ENCODE measurements at regions not wholly inside any gene's neighbourhood (a gene's known extent, or its start where the extent isn't known, plus 50 kb on each side); places are given as distances from the start of the nearest gene placed in this dataset.

- Histone ChIP-seq H3K36me3 (ENCODE audit: control insufficient read depth in 2 of 2, extremely low read depth in 1 of 2, insufficient read depth in 1 of 2, low read length in 1 of 2) (no peaks in the 10 kb centered on the region), H3K9me3 (no peaks in the 10 kb centered on the region), H3K27ac (ENCODE audit: low read length) (no peak overlapping the region), H3K27me3 (replicated peaks in 1 of 2; ENCODE audit: control insufficient read depth in 2 of 2, extremely low read depth in 1 of 2, insufficient read depth in 2 of 2, low read length in 1 of 2) (no peaks in the 10 kb centered on the region), H3K4me3 (ENCODE audit: control insufficient read depth in 1 of 2, extremely low read depth in 1 of 2, low read length in 1 of 2) (no peak overlapping the region), H3K4me1 (ENCODE audit: control insufficient read depth in 1 of 2, extremely low read depth in 1 of 2, insufficient read depth in 2 of 2, low read length in 2 of 2) (no peaks in the 10 kb centered on the region)
- no peaks in the 10 kb centered on the region for H3K4me1 Mint-ChIP-seq
- no peaks in the 10 kb centered on the region for H3K36me3 Mint-ChIP-seq
- no peak overlapping the region for H3K4me3 Mint-ChIP-seq
- no peaks in the 10 kb centered on the region for H3K27me3 Mint-ChIP-seq
- DNase-seq (no peak), ATAC-seq (replicated peaks in 1 of 4) (no peak)
- ChIA-PET POLR2A (no interaction called here), CTCF (no interaction called here)
- H3K27ac Mint-ChIP-seq, result no peak overlapping the region
- H3K9me3 Mint-ChIP-seq, result peaks cover 25 to 45% (median 25%) of the 10 kb centered on the region in 3 donors
These were observed 1864.1 kb downstream of the EFNA5 start for GRCh38 chr5:105806596-105806995.

GRCh38 chr5:105803431-105803830 is 1867.3 kb downstream of the EFNA5 start:
- Mint-ChIP-seq H3K4me3 (no peak overlapping the region), H3K9me3 (peaks cover 18 to 41% (median 22%) of the 10 kb centered on the region in 3 donors), H3K4me1 (no peaks in the 10 kb centered on the region), H3K27me3 (no peaks in the 10 kb centered on the region), H3K36me3 (no peaks in the 10 kb centered on the region), H3K27ac (no peak overlapping the region)
- Histone ChIP-seq H3K4me3 (ENCODE audit: control insufficient read depth in 1 of 2, extremely low read depth in 1 of 2, low read length in 1 of 2) (no peak overlapping the region), H3K9me3 (peaks cover 2% of the 10 kb centered on the region), H3K27me3 (replicated peaks in 1 of 2; ENCODE audit: control insufficient read depth in 2 of 2, extremely low read depth in 1 of 2, insufficient read depth in 2 of 2, low read length in 1 of 2) (no peaks in the 10 kb centered on the region), H3K27ac (ENCODE audit: low read length) (no peak overlapping the region), H3K4me1 (ENCODE audit: control insufficient read depth in 1 of 2, extremely low read depth in 1 of 2, insufficient read depth in 2 of 2, low read length in 2 of 2) (no peaks in the 10 kb centered on the region), H3K36me3 (ENCODE audit: control insufficient read depth in 2 of 2, extremely low read depth in 1 of 2, insufficient read depth in 1 of 2, low read length in 1 of 2) (no peaks in the 10 kb centered on the region)
- DNase-seq (no peak), ATAC-seq (replicated peaks in 1 of 4) (no peak)
- CTCF ChIA-PET, result no interaction called here
- WGBS (ENCODE audit: insufficient coverage), result 100% methylated on average over 1 of the region's 1 CpG
- POLR2A ChIA-PET, result no interaction called here

GRCh38 chr5:105794578-105794977 is 1876.2 kb downstream of the EFNA5 start:
- Histone ChIP-seq H3K27me3 (replicated peaks in 1 of 2; ENCODE audit: control insufficient read depth in 2 of 2, extremely low read depth in 1 of 2, insufficient read depth in 2 of 2, low read length in 1 of 2) (no peaks in the 10 kb centered on the region), H3K9me3 (no peaks in the 10 kb centered on the region), H3K27ac (ENCODE audit: low read length) (no peak overlapping the region), H3K4me3 (ENCODE audit: control insufficient read depth in 1 of 2, extremely low read depth in 1 of 2, low read length in 1 of 2) (no peak overlapping the region), H3K36me3 (ENCODE audit: control insufficient read depth in 2 of 2, extremely low read depth in 1 of 2, insufficient read depth in 1 of 2, low read length in 1 of 2) (no peaks in the 10 kb centered on the region), H3K4me1 (ENCODE audit: control insufficient read depth in 1 of 2, extremely low read depth in 1 of 2, insufficient read depth in 2 of 2, low read length in 2 of 2) (no peaks in the 10 kb centered on the region)
- POLR2A ChIA-PET, result no interaction called here
- DNase-seq, result no peak
- CTCF ChIA-PET, result no interaction called here
- H3K36me3 Mint-ChIP-seq, result no peaks in the 10 kb centered on the region
- no peak overlapping the region for H3K27ac Mint-ChIP-seq
- peaks cover 6 to 12% (median 11%) of the 10 kb centered on the region in 3 donors for H3K9me3 Mint-ChIP-seq
- H3K27me3 Mint-ChIP-seq, result no peaks in the 10 kb centered on the region
- ATAC-seq (replicated peaks in 1 of 4), result no peak
- no peaks in the 10 kb centered on the region for H3K4me1 Mint-ChIP-seq
- H3K4me3 Mint-ChIP-seq, result no peak overlapping the region
- 100% methylated on average over 1 of the region's 3 CpGs for WGBS (ENCODE audit: insufficient coverage)

- ATAC-seq (replicated peaks in 1 of 4), result no peak
- no peaks in the 10 kb centered on the region for H3K27me3 Mint-ChIP-seq
- DNase-seq, result no peak
- Histone ChIP-seq H3K4me3 (ENCODE audit: control insufficient read depth in 1 of 2, extremely low read depth in 1 of 2, low read length in 1 of 2) (no peak overlapping the region), H3K36me3 (ENCODE audit: control insufficient read depth in 2 of 2, extremely low read depth in 1 of 2, insufficient read depth in 1 of 2, low read length in 1 of 2) (no peaks in the 10 kb centered on the region), H3K9me3 (peaks cover 4% of the 10 kb centered on the region), H3K4me1 (ENCODE audit: control insufficient read depth in 1 of 2, extremely low read depth in 1 of 2, insufficient read depth in 2 of 2, low read length in 2 of 2) (no peaks in the 10 kb centered on the region), H3K27me3 (replicated peaks in 1 of 2; ENCODE audit: control insufficient read depth in 2 of 2, extremely low read depth in 1 of 2, insufficient read depth in 2 of 2, low read length in 1 of 2) (no peaks in the 10 kb centered on the region), H3K27ac (ENCODE audit: low read length) (no peak overlapping the region)
- no peak overlapping the region for H3K4me3 Mint-ChIP-seq
- H3K27ac Mint-ChIP-seq, result no peak overlapping the region
- CTCF ChIA-PET, result interaction anchor here in 1 of 2 donors (0.6 kb wide), 1 partner anchor 20 kb away, joined by 4 read pairs; no protein-coding TSS in a partner anchor
- POLR2A ChIA-PET, result no interaction called here
- H3K4me1 Mint-ChIP-seq, result no peaks in the 10 kb centered on the region
- no CpG with 5 or more reads among the region's 1 CpG for WGBS (ENCODE audit: insufficient coverage)
- peaks cover 2 to 3% (median 2%) of the 10 kb centered on the region in 3 donors for H3K9me3 Mint-ChIP-seq
- no peaks in the 10 kb centered on the region for H3K36me3 Mint-ChIP-seq
These were observed 1881.5 kb downstream of the EFNA5 start for GRCh38 chr5:105789246-105789645.

- CTCF ChIA-PET, result no interaction called here
- no CpG with 5 or more reads among the region's 2 CpGs for WGBS (ENCODE audit: insufficient coverage)
These were observed 1886.9 kb downstream of the EFNA5 start for GRCh38 chr5:105783811-105784210.

GRCh38 chr5:105782501-105782900 is 1888.2 kb downstream of the EFNA5 start:
- ChIA-PET CTCF (no interaction called here), POLR2A (no interaction called here)
- ATAC-seq (replicated peaks in 1 of 4), result no peak
- H3K4me3 ChIP-seq (ENCODE audit: control insufficient read depth in 1 of 2, extremely low read depth in 1 of 2, low read length in 1 of 2), result no peak overlapping the region
- no CpG with 5 or more reads among the region's 2 CpGs for WGBS (ENCODE audit: insufficient coverage)
- no peaks in the 10 kb centered on the region for H3K36me3 ChIP-seq (ENCODE audit: control insufficient read depth in 2 of 2, extremely low read depth in 1 of 2, insufficient read depth in 1 of 2, low read length in 1 of 2)
- Mint-ChIP-seq H3K27ac (no peak overlapping the region), H3K4me3 (no peak overlapping the region), H3K4me1 (no peaks in the 10 kb centered on the region), H3K27me3 (no peaks in the 10 kb centered on the region), H3K9me3 (peaks cover 6 to 12% (median 8%) of the 10 kb centered on the region in 3 donors), H3K36me3 (no peaks in the 10 kb centered on the region)
- no peaks in the 10 kb centered on the region for H3K4me1 ChIP-seq (ENCODE audit: control insufficient read depth in 1 of 2, extremely low read depth in 1 of 2, insufficient read depth in 2 of 2, low read length in 2 of 2)
- no peak overlapping the region for H3K27ac ChIP-seq (ENCODE audit: low read length)
- H3K27me3 ChIP-seq (replicated peaks in 1 of 2; ENCODE audit: control insufficient read depth in 2 of 2, extremely low read depth in 1 of 2, insufficient read depth in 2 of 2, low read length in 1 of 2), result no peaks in the 10 kb centered on the region
- no peaks in the 10 kb centered on the region for H3K9me3 ChIP-seq
- DNase-seq, result no peak

More at GRCh38 chr5:105783811-105784210, 1886.9 kb downstream of the EFNA5 start:
- Histone ChIP-seq H3K27ac (ENCODE audit: low read length) (no peak overlapping the region), H3K9me3 (peaks cover 4% of the 10 kb centered on the region), H3K27me3 (replicated peaks in 1 of 2; ENCODE audit: control insufficient read depth in 2 of 2, extremely low read depth in 1 of 2, insufficient read depth in 2 of 2, low read length in 1 of 2) (no peaks in the 10 kb centered on the region), H3K36me3 (ENCODE audit: control insufficient read depth in 2 of 2, extremely low read depth in 1 of 2, insufficient read depth in 1 of 2, low read length in 1 of 2) (no peaks in the 10 kb centered on the region), H3K4me3 (ENCODE audit: control insufficient read depth in 1 of 2, extremely low read depth in 1 of 2, low read length in 1 of 2) (no peak overlapping the region), H3K4me1 (ENCODE audit: control insufficient read depth in 1 of 2, extremely low read depth in 1 of 2, insufficient read depth in 2 of 2, low read length in 2 of 2) (no peaks in the 10 kb centered on the region)
- Mint-ChIP-seq H3K4me3 (no peak overlapping the region), H3K36me3 (no peaks in the 10 kb centered on the region), H3K9me3 (peaks cover 6 to 8% (median 8%) of the 10 kb centered on the region in 3 donors), H3K27me3 (no peaks in the 10 kb centered on the region), H3K4me1 (no peaks in the 10 kb centered on the region), H3K27ac (no peak overlapping the region)
- no peak for ATAC-seq (replicated peaks in 1 of 4)
- POLR2A ChIA-PET, result no interaction called here
- no peak for DNase-seq

- Mint-ChIP-seq H3K4me3 (no peak overlapping the region), H3K4me1 (no peaks in the 10 kb centered on the region), H3K27me3 (no peaks in the 10 kb centered on the region), H3K27ac (no peak overlapping the region), H3K36me3 (no peaks in the 10 kb centered on the region), H3K9me3 (peaks cover 4 to 13% (median 4%) of the 10 kb centered on the region in 3 donors)
- CTCF ChIA-PET, result no interaction called here
- H3K36me3 ChIP-seq (ENCODE audit: control insufficient read depth in 2 of 2, extremely low read depth in 1 of 2, insufficient read depth in 1 of 2, low read length in 1 of 2), result no peaks in the 10 kb centered on the region
- H3K4me3 ChIP-seq (ENCODE audit: control insufficient read depth in 1 of 2, extremely low read depth in 1 of 2, low read length in 1 of 2), result no peak overlapping the region
- H3K27me3 ChIP-seq (replicated peaks in 1 of 2; ENCODE audit: control insufficient read depth in 2 of 2, extremely low read depth in 1 of 2, insufficient read depth in 2 of 2, low read length in 1 of 2), result no peaks in the 10 kb centered on the region
- no CpG with 5 or more reads among the region's 3 CpGs for WGBS (ENCODE audit: insufficient coverage)
- peaks cover 2% of the 10 kb centered on the region for H3K9me3 ChIP-seq
- ATAC-seq (replicated peaks in 1 of 4) (no peak), DNase-seq (no peak)
- POLR2A ChIA-PET, result no interaction called here
- H3K27ac ChIP-seq (ENCODE audit: low read length), result no peak overlapping the region
- no peaks in the 10 kb centered on the region for H3K4me1 ChIP-seq (ENCODE audit: control insufficient read depth in 1 of 2, extremely low read depth in 1 of 2, insufficient read depth in 2 of 2, low read length in 2 of 2)
These were observed 1897.5 kb downstream of the EFNA5 start for GRCh38 chr5:105773241-105773640.

All from T-cell (primary cell).